Activated T-helper 1 cell treated with anti-CD3 and anti-CD28 coated beads, Interleukin-12 subunit alpha, Interleukin-12 subunit beta, Interleukin-2, Interleukin-4 antibody, amounts not matched to agents 30 ng/mL and 10 ng/mL and 1 ng/mL, durations not matched to agents 14 hours and 24 hours and 36 hours (primary cell): ENCODE measurements at regions not wholly inside any gene's neighbourhood (a gene's known extent, or its start where the extent isn't known, plus 50 kb on each side); places are given as distances from the start of the nearest gene placed in this dataset.

Experiments
- DNase-seq: peaks from one replicate; pipeline ENCODE4 v3.0.0; 2021; ENCODE audit warnings: low spot score
- H3K27ac Mint-ChIP-seq: one replicate; pipeline ENCODE4 v1.8.0; 2021; ENCODE audit warnings: mild to moderate bottlenecking, mixed read lengths
- H3K27me3 Mint-ChIP-seq: one replicate; pipeline ENCODE4 v1.8.0; 2022; ENCODE audit warnings: mild to moderate bottlenecking, moderate library complexity, mixed read lengths; ENCODE audit not compliant: insufficient read depth
- H3K36me3 Mint-ChIP-seq: one replicate; pipeline ENCODE4 v1.8.0; 2021; ENCODE audit warnings: low read depth, mixed read lengths
- H3K4me1 Mint-ChIP-seq: one replicate; pipeline ENCODE4 v1.8.0; 2021; ENCODE audit warnings: low read depth, mixed read lengths
- H3K4me3 Mint-ChIP-seq: one replicate; pipeline ENCODE4 v1.8.0; 2021; ENCODE audit warnings: mild to moderate bottlenecking, moderate library complexity, mixed read lengths
- H3K9me3 Mint-ChIP-seq: one replicate; pipeline ENCODE4 v1.8.0; 2021; ENCODE audit warnings: mixed read lengths
- intact Hi-C: fragments of 100-400 bp; cut with micrococcal nuclease; formaldehyde crosslinking; loops from one replicate; pipeline ENCODE4 v1.15.1; 2024

DNA sequence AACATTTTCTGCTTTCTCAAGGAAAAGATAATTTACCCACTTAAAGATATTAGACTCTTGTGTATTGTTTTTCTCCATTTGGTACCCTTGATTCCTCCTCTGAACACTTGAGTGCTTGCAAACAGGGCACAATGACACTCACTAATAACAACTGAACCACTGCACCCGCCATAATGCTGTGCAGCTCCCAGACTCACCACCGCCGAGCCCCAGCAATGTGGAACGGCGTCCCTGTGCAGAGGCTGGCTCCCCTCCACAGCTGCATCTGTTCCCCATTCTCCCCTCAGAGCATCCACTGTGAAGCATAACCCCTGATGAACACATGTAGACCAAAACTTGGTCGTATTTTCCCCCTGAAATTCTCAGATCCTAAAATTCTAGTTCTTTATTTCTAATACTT lies 276.2 kb upstream of the PLSCR5 start:
- Mint-ChIP-seq H3K36me3 (no peaks in the 10 kb centered on the region), H3K27me3 (no peaks in the 10 kb centered on the region), H3K4me1 (no peaks in the 10 kb centered on the region), H3K9me3 (peaks cover 3% of the 10 kb centered on the region), H3K4me3 (no peak overlapping the region), H3K27ac (no peak overlapping the region)
- intact Hi-C loops = no loop called here
- no peak for DNase-seq

DNA sequence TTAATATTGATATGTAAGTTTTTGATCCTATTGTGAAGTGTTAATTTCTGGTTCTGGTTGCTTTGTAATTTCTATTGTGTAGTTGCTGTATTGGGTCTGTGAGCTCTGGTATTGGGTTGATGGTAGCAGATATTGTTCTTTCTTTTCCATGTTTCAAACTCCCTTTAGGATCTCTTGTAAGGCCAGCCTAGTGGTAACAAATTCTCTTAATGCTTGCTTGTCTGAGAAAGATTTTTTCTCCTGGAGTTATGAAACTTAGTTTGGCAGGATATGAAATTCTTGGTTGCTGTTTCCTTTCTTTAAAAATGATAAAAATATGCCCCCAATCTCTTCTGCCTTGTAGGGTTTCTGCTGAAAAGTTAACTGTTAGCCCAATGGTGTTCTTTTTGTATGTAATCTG lies 268.6 kb upstream of the PLSCR5 start:
- Mint-ChIP-seq H3K36me3 (no peaks in the 10 kb centered on the region), H3K27ac (no peak overlapping the region), H3K9me3 (peaks cover 20% of the 10 kb centered on the region), H3K4me3 (no peak overlapping the region), H3K4me1 (no peaks in the 10 kb centered on the region), H3K27me3 (peaks cover 2% of the 10 kb centered on the region)
- no peak for DNase-seq
- intact Hi-C loops = no loop called here

DNA sequence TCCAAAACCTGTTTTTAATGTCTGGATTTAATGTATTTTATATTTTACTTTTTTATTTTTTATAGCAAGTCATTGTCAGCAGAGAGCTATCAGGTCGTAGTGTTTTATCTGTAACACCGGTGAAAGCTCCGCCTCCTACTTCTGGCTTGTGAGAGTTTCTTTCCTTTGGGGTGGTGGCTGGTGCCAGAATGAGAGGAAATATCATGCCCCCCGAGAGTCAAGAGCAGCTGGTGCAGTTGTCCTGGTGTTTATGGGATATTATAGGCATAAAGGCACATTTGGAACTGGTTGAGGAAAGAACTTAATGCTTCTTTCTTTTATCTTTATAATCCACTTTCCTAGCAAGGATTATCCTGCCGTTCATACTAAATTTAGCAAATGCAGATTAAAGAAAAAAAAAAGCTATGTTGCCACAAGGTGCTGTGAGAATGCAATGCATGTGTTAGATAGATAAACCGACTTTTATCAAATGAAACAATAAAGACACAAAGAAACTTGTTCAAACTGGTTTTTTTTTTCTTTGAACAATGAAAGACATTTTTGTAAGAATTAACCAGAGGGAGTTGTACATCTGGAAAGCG lies 260.1 kb upstream of the PLSCR5 start:
- no peak overlapping the region for H3K27ac Mint-ChIP-seq
- intact Hi-C loops = no loop called here
- DNase-seq = no peak
- no peaks in the 10 kb centered on the region for H3K4me1 Mint-ChIP-seq
- H3K4me3 Mint-ChIP-seq = no peak overlapping the region
- no peaks in the 10 kb centered on the region for H3K36me3 Mint-ChIP-seq
- peaks cover 2% of the 10 kb centered on the region for H3K27me3 Mint-ChIP-seq
- no peaks in the 10 kb centered on the region for H3K9me3 Mint-ChIP-seq

DNA sequence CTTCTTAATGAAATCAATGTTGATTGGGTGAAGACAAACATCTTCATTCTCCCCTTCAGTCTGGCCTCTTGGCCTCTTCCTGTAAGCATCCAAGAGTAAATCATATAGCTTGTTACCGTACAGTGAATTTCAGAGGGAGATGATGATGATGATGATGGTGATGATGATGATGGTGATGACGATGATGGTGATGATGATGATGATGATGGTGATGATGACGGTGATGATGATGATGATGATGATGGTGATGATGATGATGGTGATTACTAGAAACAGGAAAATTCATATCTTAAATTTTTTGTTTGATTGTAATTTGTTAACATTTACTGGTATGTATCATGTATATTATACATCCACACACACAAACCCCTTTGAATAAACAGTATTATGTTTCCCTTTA lies 256.1 kb upstream of the PLSCR5 start:
- Mint-ChIP-seq H3K36me3 (no peaks in the 10 kb centered on the region), H3K4me1 (no peaks in the 10 kb centered on the region)
- DNase-seq = no peak

DNA sequence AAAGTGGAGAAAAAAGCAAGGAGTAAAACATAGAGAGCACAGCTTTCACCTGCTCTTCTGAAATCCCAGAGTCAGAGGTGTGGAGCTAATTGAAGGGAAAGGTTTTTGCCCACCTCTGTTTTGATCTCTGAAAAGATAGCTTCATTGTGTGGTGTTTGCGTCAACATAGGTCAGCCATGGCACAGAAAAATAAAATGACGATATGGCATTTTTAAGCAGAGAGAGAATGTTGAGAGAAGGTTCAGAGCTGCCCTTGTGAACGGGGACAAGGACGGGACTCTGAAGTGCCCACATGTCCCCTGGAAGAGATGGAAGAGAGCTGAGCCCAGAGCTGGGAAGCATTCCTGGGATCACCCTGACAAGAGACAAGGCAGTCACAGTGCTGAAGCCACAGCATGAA lies 249.4 kb upstream of the PLSCR5 start:
- Mint-ChIP-seq H3K4me1 (no peaks in the 10 kb centered on the region), H3K36me3 (no peaks in the 10 kb centered on the region), H3K9me3 (no peaks in the 10 kb centered on the region), H3K27ac (no peak overlapping the region), H3K27me3 (no peaks in the 10 kb centered on the region), H3K4me3 (no peak overlapping the region)
- no peak for DNase-seq
- intact Hi-C loops = no loop called here

More for the DNA sequence above, 256.1 kb upstream of the PLSCR5 start:
- Mint-ChIP-seq H3K27ac (no peak overlapping the region), H3K27me3 (no peaks in the 10 kb centered on the region), H3K4me3 (no peak overlapping the region), H3K9me3 (no peaks in the 10 kb centered on the region)
- intact Hi-C loops = no loop called here

DNA sequence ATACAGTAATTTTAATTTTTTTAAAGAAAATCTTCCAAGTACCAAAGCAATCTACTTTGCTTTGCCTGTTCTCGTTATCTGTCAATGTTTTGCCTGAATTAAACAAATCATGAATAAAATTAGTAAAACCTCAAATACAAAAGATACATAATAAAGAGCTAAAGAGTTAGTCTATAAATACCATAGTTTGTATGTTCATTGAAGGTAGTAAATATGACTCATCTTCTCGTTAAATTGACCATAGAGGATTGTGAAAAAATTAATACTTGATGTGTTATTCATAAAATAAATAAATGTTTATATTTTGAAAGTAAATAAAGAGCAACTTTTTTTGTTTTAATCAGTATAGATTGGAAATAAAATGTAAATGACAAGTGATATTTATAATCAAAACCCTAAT lies 246.5 kb upstream of the PLSCR5 start:
- H3K9me3 Mint-ChIP-seq = no peaks in the 10 kb centered on the region
- H3K27me3 Mint-ChIP-seq = no peaks in the 10 kb centered on the region
- no peak overlapping the region for H3K4me3 Mint-ChIP-seq
- H3K27ac Mint-ChIP-seq = no peak overlapping the region
- H3K4me1 Mint-ChIP-seq = no peaks in the 10 kb centered on the region
- no peaks in the 10 kb centered on the region for H3K36me3 Mint-ChIP-seq
- DNase-seq = no peak
- intact Hi-C loops = no loop called here

DNA sequence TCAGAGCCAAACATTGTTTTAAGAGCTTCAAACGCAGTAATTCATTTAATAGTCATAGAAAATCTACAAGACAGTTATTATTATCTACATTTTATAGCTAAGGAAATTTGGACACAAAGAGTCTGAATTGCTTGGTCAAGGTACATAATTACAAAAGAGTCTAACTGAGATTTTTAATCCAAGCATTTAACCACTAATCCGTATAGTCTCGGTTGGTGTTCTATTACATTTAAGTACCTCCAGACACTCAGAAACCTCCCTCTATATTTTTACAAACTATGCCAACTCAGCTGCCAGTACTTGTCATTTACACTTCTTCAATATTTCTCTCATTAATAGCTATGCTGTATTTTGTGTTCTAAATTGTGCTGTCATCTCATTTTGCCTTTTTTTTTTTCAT lies 240.2 kb upstream of the PLSCR5 start:
- no peak for DNase-seq
- Mint-ChIP-seq H3K4me1 (no peaks in the 10 kb centered on the region), H3K36me3 (no peaks in the 10 kb centered on the region), H3K27ac (no peak overlapping the region), H3K27me3 (no peaks in the 10 kb centered on the region), H3K9me3 (no peaks in the 10 kb centered on the region), H3K4me3 (no peak overlapping the region)
- intact Hi-C loops = no loop called here

DNA sequence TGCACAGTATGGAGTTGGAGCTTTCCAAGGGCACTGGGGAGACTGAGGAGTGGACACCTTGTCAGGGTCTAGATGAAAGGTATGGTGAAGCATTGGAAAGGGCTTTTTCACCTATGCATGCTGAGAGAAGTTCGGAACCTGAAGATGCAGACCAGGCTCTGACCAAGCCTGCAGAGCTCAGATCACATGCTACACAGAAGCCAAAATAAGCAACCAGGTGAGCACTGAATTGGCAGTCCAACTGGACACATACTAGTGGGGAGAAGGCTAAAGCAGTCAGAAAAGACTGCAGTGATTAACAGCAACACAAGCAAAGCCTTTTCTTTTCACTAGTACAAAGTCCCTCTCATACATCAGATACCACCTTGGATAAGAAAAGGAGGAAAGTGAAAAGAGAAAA lies 238.3 kb upstream of the PLSCR5 start:
- H3K4me1 Mint-ChIP-seq = no peaks in the 10 kb centered on the region
- H3K36me3 Mint-ChIP-seq = no peaks in the 10 kb centered on the region
- H3K27ac Mint-ChIP-seq = no peak overlapping the region
- no peak for DNase-seq
- no peak overlapping the region for H3K4me3 Mint-ChIP-seq
- no peaks in the 10 kb centered on the region for H3K9me3 Mint-ChIP-seq
- intact Hi-C loops = no loop called here
- no peaks in the 10 kb centered on the region for H3K27me3 Mint-ChIP-seq

DNA sequence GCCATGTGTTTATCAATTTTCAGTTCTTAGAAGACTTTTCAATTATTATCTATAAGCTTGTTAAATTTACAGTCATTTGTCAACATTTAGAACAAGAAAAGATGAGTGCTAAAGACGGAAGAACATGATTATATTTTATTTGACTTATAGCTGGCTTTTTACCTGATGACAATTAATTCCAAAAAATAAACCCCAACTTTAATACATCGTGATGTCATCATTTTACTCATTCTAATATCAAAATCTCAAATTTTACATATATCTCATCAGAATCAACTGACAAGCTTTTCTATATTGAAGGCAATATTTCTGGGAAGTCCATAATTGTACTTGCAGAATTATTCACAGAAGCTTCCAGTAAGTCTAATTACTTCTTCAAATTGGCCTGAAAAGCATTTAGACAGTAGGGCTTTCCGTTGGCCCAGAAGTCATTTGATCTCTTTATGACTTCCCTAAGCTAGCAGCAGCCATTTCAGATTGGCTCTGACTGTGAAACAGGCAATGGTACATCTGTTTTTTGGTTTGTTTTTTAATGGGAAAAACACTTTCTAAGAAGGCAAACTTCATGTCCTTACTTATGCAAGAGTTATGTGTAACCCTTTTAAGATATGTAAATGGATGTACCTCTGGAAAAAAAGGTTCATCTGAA lies 234.7 kb upstream of the PLSCR5 start:
- H3K27me3 Mint-ChIP-seq = no peaks in the 10 kb centered on the region
- H3K4me1 Mint-ChIP-seq = no peaks in the 10 kb centered on the region
- intact Hi-C loops = no loop called here
- H3K4me3 Mint-ChIP-seq = no peak overlapping the region
- no peak overlapping the region for H3K27ac Mint-ChIP-seq
- H3K36me3 Mint-ChIP-seq = no peaks in the 10 kb centered on the region
- H3K9me3 Mint-ChIP-seq = no peaks in the 10 kb centered on the region
- DNase-seq = no peak

DNA sequence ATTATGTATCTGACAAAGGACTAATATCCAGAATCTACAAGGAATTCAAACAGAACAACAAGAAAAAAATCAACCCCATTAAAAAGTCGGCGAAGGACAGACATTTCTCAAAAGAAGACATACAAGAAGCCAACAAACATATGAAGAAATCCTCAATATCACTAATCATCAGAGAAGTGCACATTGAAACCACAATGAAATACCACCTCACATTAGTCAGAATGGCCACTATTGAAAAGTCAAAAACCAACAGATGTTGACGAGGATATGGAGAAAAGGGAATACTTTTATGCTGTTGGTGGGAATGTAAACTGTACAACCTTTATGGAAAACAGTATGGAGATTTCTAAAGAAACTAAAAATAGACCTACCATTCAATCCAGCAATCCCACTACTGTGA lies 233.1 kb upstream of the PLSCR5 start:
- Mint-ChIP-seq H3K4me3 (no peak overlapping the region), H3K36me3 (no peaks in the 10 kb centered on the region), H3K27me3 (no peaks in the 10 kb centered on the region), H3K4me1 (no peaks in the 10 kb centered on the region), H3K9me3 (no peaks in the 10 kb centered on the region), H3K27ac (no peak overlapping the region)
- no peak for DNase-seq
- intact Hi-C loops = no loop called here

DNA sequence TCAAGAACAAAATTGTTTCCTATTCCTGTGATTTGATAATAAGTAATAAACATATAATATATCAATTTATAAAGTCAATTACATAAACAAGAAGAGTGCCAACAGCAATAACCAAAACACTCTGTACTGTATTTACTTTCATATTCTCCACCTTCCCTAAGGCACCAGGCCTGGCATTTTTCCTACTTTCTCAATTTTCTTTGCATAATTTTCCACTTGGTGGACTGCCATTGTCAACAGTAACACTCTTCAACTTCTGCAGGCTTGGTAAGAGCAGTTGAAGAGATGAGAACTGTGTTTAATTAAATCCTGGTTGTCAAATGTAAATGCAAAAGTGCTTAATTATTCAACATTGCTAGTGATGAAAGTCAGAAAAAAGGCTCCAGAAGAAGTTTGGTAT lies 229.8 kb upstream of the PLSCR5 start:
- no peaks in the 10 kb centered on the region for H3K4me1 Mint-ChIP-seq
- no peaks in the 10 kb centered on the region for H3K27me3 Mint-ChIP-seq
- no peaks in the 10 kb centered on the region for H3K9me3 Mint-ChIP-seq
- H3K36me3 Mint-ChIP-seq = no peaks in the 10 kb centered on the region
- H3K27ac Mint-ChIP-seq = no peak overlapping the region
- intact Hi-C loops = no loop called here
- H3K4me3 Mint-ChIP-seq = no peak overlapping the region
- no peak for DNase-seq

DNA sequence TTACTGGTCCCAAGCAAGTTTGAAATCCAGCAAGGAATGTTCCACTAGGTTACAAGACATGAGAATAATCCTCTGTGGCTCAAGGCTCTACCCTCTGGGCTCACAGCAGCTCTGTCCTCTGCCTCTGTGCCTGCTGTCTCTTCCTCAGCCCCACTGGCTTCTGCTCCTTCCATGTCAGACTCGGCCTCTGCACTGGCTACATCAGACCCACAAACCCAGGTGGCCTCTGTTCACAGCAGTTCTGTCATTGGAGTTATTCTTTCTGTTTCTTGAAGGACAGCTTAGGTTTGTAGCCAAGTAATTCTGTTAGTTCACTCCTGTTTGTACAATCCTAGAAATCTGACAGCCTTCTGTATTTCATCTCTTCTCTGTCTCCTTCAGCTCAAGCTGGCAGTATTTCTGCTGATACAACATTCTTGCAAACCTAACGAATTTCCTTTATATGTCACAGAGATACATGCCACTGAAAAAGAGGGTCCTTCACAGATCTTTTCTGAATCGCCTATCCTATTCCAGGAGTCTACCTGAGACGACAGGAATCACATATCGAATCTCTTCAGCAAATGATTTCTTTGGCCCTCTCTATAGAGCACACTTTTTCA lies 227.8 kb upstream of the PLSCR5 start:
- intact Hi-C loops = no loop called here
- H3K4me3 Mint-ChIP-seq = no peak overlapping the region
- H3K9me3 Mint-ChIP-seq = no peaks in the 10 kb centered on the region
- H3K4me1 Mint-ChIP-seq = no peaks in the 10 kb centered on the region
- H3K27me3 Mint-ChIP-seq = no peaks in the 10 kb centered on the region
- H3K36me3 Mint-ChIP-seq = no peaks in the 10 kb centered on the region
- H3K27ac Mint-ChIP-seq = no peak overlapping the region
- no peak for DNase-seq

DNA sequence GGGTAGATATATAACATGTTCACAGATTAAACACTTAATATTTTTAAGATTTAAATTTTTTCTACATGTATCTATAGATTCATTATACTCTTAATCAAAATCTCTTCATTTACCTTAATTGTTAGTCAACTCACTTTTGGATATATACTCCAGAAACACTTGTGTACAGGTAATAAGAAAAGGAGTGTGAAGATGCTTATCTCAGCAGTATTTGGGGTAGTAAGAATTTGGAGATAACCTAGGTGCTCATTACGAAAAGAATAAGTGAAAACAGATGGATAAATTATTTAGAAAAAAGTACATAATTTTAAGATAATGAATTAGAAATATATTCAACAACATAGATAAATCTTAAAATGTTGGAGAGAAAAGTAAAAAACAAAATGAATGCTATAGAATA lies 226.5 kb upstream of the PLSCR5 start:
- intact Hi-C loops = no loop called here
- no peaks in the 10 kb centered on the region for H3K36me3 Mint-ChIP-seq
- no peaks in the 10 kb centered on the region for H3K27me3 Mint-ChIP-seq
- no peaks in the 10 kb centered on the region for H3K4me1 Mint-ChIP-seq
- H3K9me3 Mint-ChIP-seq = no peaks in the 10 kb centered on the region
- no peak overlapping the region for H3K4me3 Mint-ChIP-seq
- no peak overlapping the region for H3K27ac Mint-ChIP-seq
- DNase-seq = no peak

DNA sequence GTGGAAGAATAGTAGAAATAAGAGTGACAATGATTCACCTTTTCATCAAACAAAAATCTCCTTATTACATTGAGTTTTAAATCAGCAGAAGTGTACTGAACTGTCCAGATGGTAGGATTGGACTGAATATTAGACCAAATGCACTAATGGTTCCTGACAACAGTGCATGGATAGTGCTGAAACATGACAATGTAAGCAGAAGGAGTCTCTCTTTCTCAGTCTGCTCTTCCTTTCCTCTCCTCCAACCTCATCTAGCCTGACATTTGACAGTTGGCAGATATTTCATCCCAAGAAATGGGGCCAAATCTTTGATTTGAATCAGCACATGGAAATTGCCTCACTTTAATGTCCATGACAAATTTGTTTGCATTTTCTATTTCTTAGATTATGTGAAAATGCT lies 225.1 kb upstream of the PLSCR5 start:
- H3K4me3 Mint-ChIP-seq = no peak overlapping the region
- no peak for DNase-seq
- H3K4me1 Mint-ChIP-seq = no peaks in the 10 kb centered on the region
- no peak overlapping the region for H3K27ac Mint-ChIP-seq
- H3K9me3 Mint-ChIP-seq = no peaks in the 10 kb centered on the region
- intact Hi-C loops = no loop called here
- no peaks in the 10 kb centered on the region for H3K36me3 Mint-ChIP-seq
- H3K27me3 Mint-ChIP-seq = no peaks in the 10 kb centered on the region
